CD14-positive monocyte (primary cell): ENCODE measurements at regions not wholly inside any gene's neighbourhood (a gene's known extent, or its start where the extent isn't known, plus 50 kb on each side); places are given as distances from the start of the nearest gene placed in this dataset.

Experiments used
- DNase-seq, 3 donors: peaks; one replicate each; pipeline ENCODE4 v3.0.0-alpha.2; 2011 to 2022
- H2AFZ ChIP-seq: 2 replicates; pipeline ENCODE4 v1.6.0; 2012; ENCODE audit warnings: mild to moderate bottlenecking, low read depth, low read length, inconsistent platforms; ENCODE audit not compliant: insufficient read depth, poor library complexity, severe bottlenecking
- H3K27ac ChIP-seq, 2 donors: 1 replicate in 1 of 2; 2 replicates in 1 of 2; pipeline ENCODE4 v1.5.1; 2012 to 2013; ENCODE audit warnings: low read length in 2 of 2, control low read depth in 1 of 2, inconsistent platforms in 1 of 2, low read depth in 1 of 2, mild to moderate bottlenecking in 1 of 2
- H3K27me3 ChIP-seq, 2 donors: one replicate each; pipeline versions ENCODE4 v1.6.0 to v1.6.1; 2011 to 2013; ENCODE audit warnings: low read length in 2 of 2; ENCODE audit not compliant: control insufficient read depth in 2 of 2, insufficient read depth in 2 of 2
- H3K36me3 ChIP-seq, 2 donors: replicated peaks in 1 of 2; 1 replicate in 1 of 2; 2 replicates in 1 of 2; pipeline versions ENCODE4 v1.5.1 to v1.6.1; 2012 to 2013; ENCODE audit warnings: low read length in 2 of 2, control low read depth in 1 of 2, inconsistent platforms in 1 of 2, mild to moderate bottlenecking in 1 of 2; ENCODE audit not compliant: insufficient read depth in 2 of 2, control insufficient read depth in 1 of 2
- H3K4me1 ChIP-seq, 2 donors: 1 replicate in 1 of 2; 2 replicates in 1 of 2; pipeline versions ENCODE4 v1.5.1 to v1.6.1; 2012 to 2013; ENCODE audit warnings: low read length in 2 of 2, control low read depth in 1 of 2, inconsistent platforms in 1 of 2, mild to moderate bottlenecking in 1 of 2, moderate library complexity in 1 of 2; ENCODE audit not compliant: insufficient read depth in 2 of 2, control insufficient read depth in 1 of 2
- H3K4me2 ChIP-seq: replicated peaks from 2 replicates; pipeline ENCODE3; 2012; ENCODE audit warnings: low read length, moderate library complexity, mild to moderate bottlenecking; ENCODE audit not compliant: poor library complexity, severe bottlenecking; ENCODE audit errors: extremely low read depth
- H3K4me3 ChIP-seq, 3 experiments: fragments of 200-600 bp in 1 of 3; sonication (generic) in 1 of 3; replicated peaks in 1 of 3; 1 replicate in 2 of 3; 2 replicates in 1 of 3; pipeline ENCODE4 v1.5.1; 2011 to 2013; ENCODE audit warnings: low read length in 3 of 3, mild to moderate bottlenecking in 3 of 3, control low read depth in 2 of 3, low read depth in 2 of 3, inconsistent platforms in 1 of 3, moderate library complexity in 1 of 3
- H3K79me2 ChIP-seq: 2 replicates; pipeline ENCODE4 v1.6.0; 2012; ENCODE audit warnings: mild to moderate bottlenecking, control low read depth, inconsistent platforms, low read length, moderate library complexity; ENCODE audit not compliant: insufficient read depth
- H3K9ac ChIP-seq: 2 replicates; pipeline ENCODE4 v1.6.0; 2017; ENCODE audit warnings: low read length, mild to moderate bottlenecking; ENCODE audit not compliant: insufficient read depth, poor library complexity, severe bottlenecking
- H3K9me3 ChIP-seq, 2 donors: replicated peaks in 1 of 2; 1 replicate in 1 of 2; 2 replicates in 1 of 2; pipeline versions ENCODE4 v1.5.1 to v1.6.1; 2012 to 2013; ENCODE audit warnings: low read length in 2 of 2, control low read depth in 1 of 2; ENCODE audit not compliant: control insufficient read depth in 1 of 2, insufficient read depth in 1 of 2
- H4K20me1 ChIP-seq: 2 replicates; pipeline ENCODE4 v1.6.0; 2012; ENCODE audit warnings: mild to moderate bottlenecking, low read length, control low read depth, moderate library complexity; ENCODE audit not compliant: insufficient read depth
- H3K27ac Mint-ChIP-seq, 7 donors: one replicate each; pipeline ENCODE4 v1.8.0; 2020; ENCODE audit warnings: mild to moderate bottlenecking in 7 of 7, mixed read lengths in 7 of 7, moderate library complexity in 6 of 7, inconsistent platforms in 2 of 7
- H3K27me3 Mint-ChIP-seq, 3 donors: one replicate each; pipeline ENCODE4 v1.8.0; 2021 to 2022; ENCODE audit warnings: low read depth in 3 of 3, mild to moderate bottlenecking in 3 of 3, mixed read lengths in 3 of 3, moderate library complexity in 3 of 3, inconsistent platforms in 1 of 3
- H3K36me3 Mint-ChIP-seq, 2 donors: one replicate each; pipeline ENCODE4 v1.8.0; 2020; ENCODE audit warnings: mixed read lengths in 2 of 2, inconsistent platforms in 1 of 2, mild to moderate bottlenecking in 1 of 2
- H3K4me1 Mint-ChIP-seq: one replicate; pipeline ENCODE4 v1.8.0; 2020; ENCODE audit warnings: mild to moderate bottlenecking, mixed read lengths
- H3K4me3 Mint-ChIP-seq, 2 donors: one replicate each; pipeline ENCODE4 v1.8.0; 2020; ENCODE audit warnings: mild to moderate bottlenecking in 2 of 2, mixed read lengths in 2 of 2, moderate library complexity in 1 of 2
- H3K9me3 Mint-ChIP-seq, 7 donors: one replicate each; pipeline ENCODE4 v1.8.0; 2020 to 2022; ENCODE audit warnings: mixed read lengths in 7 of 7, mild to moderate bottlenecking in 6 of 7, moderate library complexity in 6 of 7, inconsistent platforms in 2 of 7
- WGBS: methylation state at CpG from one replicate; pipeline ENCODE4 v1.1.5; 2013; ENCODE audit warnings: missing lambda C conversion rate; ENCODE audit not compliant: insufficient coverage; 5-methylcytosine and 5-hydroxymethylcytosine counted together
- intact Hi-C, 2 donors: fragments of 100-400 bp; cut with micrococcal nuclease; formaldehyde crosslinking; loops; one replicate each; pipeline versions ENCODE4 v1.15.0 to v1.15.1; 2023
- TF ChIP-seq, protein P1 (sequence below): fragments of 200-600 bp; IDR thresholded peaks from one replicate; pipeline ENCODE4 v1.8.0; 2022; ENCODE audit warnings: antibody characterized with exemption, mild to moderate bottlenecking

DNA sequence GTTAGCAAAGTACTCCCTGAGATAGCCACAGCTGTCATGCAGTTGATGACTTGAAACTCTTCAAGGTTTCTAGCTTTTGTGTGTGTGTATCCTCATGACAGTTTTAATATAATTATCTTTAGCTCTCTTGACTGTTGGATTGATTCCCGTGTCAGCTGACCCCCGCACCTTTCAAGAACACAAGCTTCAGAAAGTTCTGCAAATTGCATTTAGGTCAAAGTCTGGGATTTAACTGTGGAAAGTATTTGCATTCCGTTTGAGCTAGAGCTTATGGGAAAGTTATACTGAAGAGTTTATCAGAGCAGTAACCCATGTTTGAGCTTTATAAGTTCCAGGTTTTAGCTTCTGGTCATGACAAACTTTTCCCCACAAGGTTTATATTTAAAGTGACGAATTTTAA, 380.1 kb upstream of the CHRM3 start:
- no peaks in the 10 kb centered on the region for H3K36me3 Mint-ChIP-seq
- Histone ChIP-seq H3K79me2 (no peaks in the 10 kb centered on the region), H2AFZ (no peak overlapping the region), H4K20me1 (no peaks in the 10 kb centered on the region), H3K9me3 (no peaks in the 10 kb centered on the region), H3K4me2 (no peak overlapping the region), H3K4me1 (no peaks in the 10 kb centered on the region), H3K4me3 (no peak overlapping the region), H3K27me3 (no peaks in the 10 kb centered on the region), H3K9ac (no peak overlapping the region), H3K36me3 (no peaks in the 10 kb centered on the region), H3K27ac (no peak overlapping the region)
- TF ChIP-seq, protein P1, sequence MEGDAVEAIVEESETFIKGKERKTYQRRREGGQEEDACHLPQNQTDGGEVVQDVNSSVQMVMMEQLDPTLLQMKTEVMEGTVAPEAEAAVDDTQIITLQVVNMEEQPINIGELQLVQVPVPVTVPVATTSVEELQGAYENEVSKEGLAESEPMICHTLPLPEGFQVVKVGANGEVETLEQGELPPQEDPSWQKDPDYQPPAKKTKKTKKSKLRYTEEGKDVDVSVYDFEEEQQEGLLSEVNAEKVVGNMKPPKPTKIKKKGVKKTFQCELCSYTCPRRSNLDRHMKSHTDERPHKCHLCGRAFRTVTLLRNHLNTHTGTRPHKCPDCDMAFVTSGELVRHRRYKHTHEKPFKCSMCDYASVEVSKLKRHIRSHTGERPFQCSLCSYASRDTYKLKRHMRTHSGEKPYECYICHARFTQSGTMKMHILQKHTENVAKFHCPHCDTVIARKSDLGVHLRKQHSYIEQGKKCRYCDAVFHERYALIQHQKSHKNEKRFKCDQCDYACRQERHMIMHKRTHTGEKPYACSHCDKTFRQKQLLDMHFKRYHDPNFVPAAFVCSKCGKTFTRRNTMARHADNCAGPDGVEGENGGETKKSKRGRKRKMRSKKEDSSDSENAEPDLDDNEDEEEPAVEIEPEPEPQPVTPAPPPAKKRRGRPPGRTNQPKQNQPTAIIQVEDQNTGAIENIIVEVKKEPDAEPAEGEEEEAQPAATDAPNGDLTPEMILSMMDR: no peak
- peaks cover 0 to 1% (median 0%) of the 10 kb centered on the region in 3 donors for H3K27me3 Mint-ChIP-seq
- no peaks in the 10 kb centered on the region for H3K4me1 Mint-ChIP-seq
- WGBS: 100% methylated on average over 2 of the region's 4 CpGs
- intact Hi-C loops: no loop called here
- no peak for DNase-seq
- no peak overlapping the region for H3K27ac Mint-ChIP-seq
- no peak overlapping the region for H3K4me3 Mint-ChIP-seq
- peaks cover 0 to 5% (median 2%) of the 10 kb centered on the region in 7 donors for H3K9me3 Mint-ChIP-seq

DNA sequence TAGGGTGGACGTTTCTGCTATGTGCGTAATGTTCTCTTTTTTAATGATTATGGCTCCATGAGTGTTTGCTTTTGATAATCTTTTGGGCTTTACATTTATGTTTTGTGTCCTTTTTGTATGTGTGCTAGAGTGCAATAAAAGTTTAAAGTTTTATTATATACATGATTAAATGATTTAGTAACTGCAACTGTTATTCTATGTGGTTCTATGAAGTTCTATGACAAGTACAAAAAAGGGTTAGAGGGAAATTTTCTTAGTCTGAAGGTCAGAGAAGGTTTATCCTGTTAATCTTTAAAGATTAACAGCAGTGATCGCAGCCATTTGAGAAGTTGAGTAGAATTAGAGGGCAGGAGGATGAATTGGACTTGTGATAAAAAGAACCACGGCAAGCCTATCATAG, 386.4 kb upstream of the CHRM3 start:
- no peaks in the 10 kb centered on the region for H4K20me1 ChIP-seq
- H3K4me1 ChIP-seq: no peaks in the 10 kb centered on the region
- no peak overlapping the region for H3K4me3 ChIP-seq
- Mint-ChIP-seq H3K4me1 (no peaks in the 10 kb centered on the region), H3K36me3 (no peaks in the 10 kb centered on the region), H3K27ac (no peak overlapping the region), H3K9me3 (peaks cover 2 to 10% (median 3%) of the 10 kb centered on the region in 7 donors), H3K27me3 (no peaks in the 10 kb centered on the region), H3K4me3 (no peak overlapping the region)
- H3K9ac ChIP-seq: no peak overlapping the region
- no peaks in the 10 kb centered on the region for H3K9me3 ChIP-seq
- no peaks in the 10 kb centered on the region for H3K27me3 ChIP-seq
- no peak overlapping the region for H3K4me2 ChIP-seq
- no peak overlapping the region for H3K27ac ChIP-seq
- intact Hi-C loops: no loop called here
- no peak for DNase-seq
- 90% methylated on average over 4 of the region's 4 CpGs for WGBS
- TF ChIP-seq, protein P1: no peak
- H3K79me2 ChIP-seq: no peaks in the 10 kb centered on the region
- no peak overlapping the region for H2AFZ ChIP-seq
- no peaks in the 10 kb centered on the region for H3K36me3 ChIP-seq
